ENCODE measurements at regions not wholly inside any gene's neighbourhood (a gene's known extent, or its start where the extent isn't known, plus 50 kb on each side); places are given as distances from the start of the nearest gene placed in this dataset.

GRCh38 chr20:52775786-52776185 lies 196.4 kb upstream of the TSHZ2 start:
- no peak overlapping the region for H3K9ac ChIP-seq (ENCODE audit: low read length in 5 of 5)
- peaks cover 0 to 6% (median 0%) of the 10 kb centered on the region in 5 donors for H3K27me3 ChIP-seq (ENCODE audit: control insufficient read depth in 5 of 5, insufficient read depth in 4 of 5, low read length in 5 of 5)
- no peaks in the 10 kb centered on the region for H3K4me1 ChIP-seq (ENCODE audit: control insufficient read depth in 5 of 5, insufficient read depth in 5 of 5, low read length in 5 of 5)
- no peaks in the 10 kb centered on the region for H3K36me3 ChIP-seq (ENCODE audit: control insufficient read depth in 5 of 5, insufficient read depth in 5 of 5, low read length in 5 of 5)
- H3K4me3 ChIP-seq (ENCODE audit: low read depth in 1 of 5, low read length in 5 of 5) = no peak overlapping the region
- no peaks in the 10 kb centered on the region for H3K9me3 ChIP-seq (ENCODE audit: control insufficient read depth in 5 of 5, low read length in 5 of 5)
- H3K27ac ChIP-seq (ENCODE audit: low read depth, low read length) = no peak overlapping the region

- no peak overlapping the region for H3K27ac ChIP-seq (ENCODE audit: low read depth, low read length)
- no peaks in the 10 kb centered on the region for H3K36me3 ChIP-seq (ENCODE audit: control insufficient read depth in 5 of 5, insufficient read depth in 5 of 5, low read length in 5 of 5)
- H3K9ac ChIP-seq (ENCODE audit: low read length in 5 of 5) = no peak overlapping the region
- H3K4me3 ChIP-seq (ENCODE audit: low read depth in 1 of 5, low read length in 5 of 5) = no peak overlapping the region
- peaks cover 0 to 11% (median 4%) of the 10 kb centered on the region in 5 donors for H3K4me1 ChIP-seq (ENCODE audit: control insufficient read depth in 5 of 5, insufficient read depth in 5 of 5, low read length in 5 of 5)
- H3K27me3 ChIP-seq (ENCODE audit: control insufficient read depth in 5 of 5, insufficient read depth in 4 of 5, low read length in 5 of 5) = no peaks in the 10 kb centered on the region
- peaks cover 0 to 2% (median 0%) of the 10 kb centered on the region in 5 donors for H3K9me3 ChIP-seq (ENCODE audit: control insufficient read depth in 5 of 5, low read length in 5 of 5)
Measured at GRCh38 chr20:52768694-52769093, 203.5 kb upstream of the TSHZ2 start.

GRCh38 chr20:52766645-52767435 lies 205.3 kb upstream of the TSHZ2 start:
- H3K4me3 ChIP-seq (ENCODE audit: low read depth in 1 of 5, low read length in 5 of 5) = no peak overlapping the region
- H3K9ac ChIP-seq (ENCODE audit: low read length in 5 of 5) = no peak overlapping the region
- no peak overlapping the region for H3K27ac ChIP-seq (ENCODE audit: low read depth, low read length)

GRCh38 chr20:52763321-52763853 lies 208.8 kb upstream of the TSHZ2 start:
- peaks cover 0 to 5% (median 2%) of the 10 kb centered on the region in 5 donors for H3K9me3 ChIP-seq (ENCODE audit: control insufficient read depth in 5 of 5, low read length in 5 of 5)
- no peak overlapping the region for H3K9ac ChIP-seq (ENCODE audit: low read length in 5 of 5)
- no peaks in the 10 kb centered on the region for H3K36me3 ChIP-seq (ENCODE audit: control insufficient read depth in 5 of 5, insufficient read depth in 5 of 5, low read length in 5 of 5)
- no peak overlapping the region for H3K27ac ChIP-seq (ENCODE audit: low read depth, low read length)
- H3K27me3 ChIP-seq (ENCODE audit: control insufficient read depth in 5 of 5, insufficient read depth in 4 of 5, low read length in 5 of 5) = no peaks in the 10 kb centered on the region
- peaks cover 0 to 6% (median 4%) of the 10 kb centered on the region in 5 donors for H3K4me1 ChIP-seq (ENCODE audit: control insufficient read depth in 5 of 5, insufficient read depth in 5 of 5, low read length in 5 of 5)
- no peak overlapping the region for H3K4me3 ChIP-seq (ENCODE audit: low read depth in 1 of 5, low read length in 5 of 5)

More at GRCh38 chr20:52766645-52767435, 205.3 kb upstream of the TSHZ2 start:
- Histone ChIP-seq H3K9me3 (ENCODE audit: control insufficient read depth in 5 of 5, low read length in 5 of 5) (peaks cover 0 to 2% (median 0%) of the 10 kb centered on the region in 5 donors), H3K27me3 (ENCODE audit: control insufficient read depth in 5 of 5, insufficient read depth in 4 of 5, low read length in 5 of 5) (no peaks in the 10 kb centered on the region), H3K36me3 (ENCODE audit: control insufficient read depth in 5 of 5, insufficient read depth in 5 of 5, low read length in 5 of 5) (no peaks in the 10 kb centered on the region), H3K4me1 (ENCODE audit: control insufficient read depth in 5 of 5, insufficient read depth in 5 of 5, low read length in 5 of 5) (peaks cover 0 to 11% (median 4%) of the 10 kb centered on the region in 5 donors)

GRCh38 chr20:52761867-52762266 lies 210.3 kb upstream of the TSHZ2 start:
- no peak overlapping the region for H3K4me3 ChIP-seq (ENCODE audit: low read depth in 1 of 5, low read length in 5 of 5)
- no peak overlapping the region for H3K27ac ChIP-seq (ENCODE audit: low read depth, low read length)
- peaks cover 0 to 1% (median under 1%) of the 10 kb centered on the region in 5 donors for H3K4me1 ChIP-seq (ENCODE audit: control insufficient read depth in 5 of 5, insufficient read depth in 5 of 5, low read length in 5 of 5)
- no peak overlapping the region for H3K9ac ChIP-seq (ENCODE audit: low read length in 5 of 5)
- no peaks in the 10 kb centered on the region for H3K36me3 ChIP-seq (ENCODE audit: control insufficient read depth in 5 of 5, insufficient read depth in 5 of 5, low read length in 5 of 5)
- no peaks in the 10 kb centered on the region for H3K27me3 ChIP-seq (ENCODE audit: control insufficient read depth in 5 of 5, insufficient read depth in 4 of 5, low read length in 5 of 5)
- peaks cover 0 to 5% (median 2%) of the 10 kb centered on the region in 5 donors for H3K9me3 ChIP-seq (ENCODE audit: control insufficient read depth in 5 of 5, low read length in 5 of 5)

- H3K27me3 ChIP-seq (ENCODE audit: control insufficient read depth in 5 of 5, insufficient read depth in 4 of 5, low read length in 5 of 5) = no peaks in the 10 kb centered on the region
- H3K36me3 ChIP-seq (ENCODE audit: control insufficient read depth in 5 of 5, insufficient read depth in 5 of 5, low read length in 5 of 5) = no peaks in the 10 kb centered on the region
- H3K4me1 ChIP-seq (ENCODE audit: control insufficient read depth in 5 of 5, insufficient read depth in 5 of 5, low read length in 5 of 5) = no peaks in the 10 kb centered on the region
- H3K4me3 ChIP-seq (ENCODE audit: low read depth in 1 of 5, low read length in 5 of 5) = no peak overlapping the region
- H3K9me3 ChIP-seq (ENCODE audit: control insufficient read depth in 5 of 5, low read length in 5 of 5) = peaks cover 0 to 5% (median 2%) of the 10 kb centered on the region in 5 donors
- H3K9ac ChIP-seq (ENCODE audit: low read length in 5 of 5) = no peak overlapping the region
- no peak overlapping the region for H3K27ac ChIP-seq (ENCODE audit: low read depth, low read length)
Measured at GRCh38 chr20:52760791-52761190, 211.4 kb upstream of the TSHZ2 start.

- no peaks in the 10 kb centered on the region for H3K27me3 ChIP-seq (ENCODE audit: control insufficient read depth in 5 of 5, insufficient read depth in 4 of 5, low read length in 5 of 5)
- H3K4me1 ChIP-seq (ENCODE audit: control insufficient read depth in 5 of 5, insufficient read depth in 5 of 5, low read length in 5 of 5) = no peaks in the 10 kb centered on the region
- H3K36me3 ChIP-seq (ENCODE audit: control insufficient read depth in 5 of 5, insufficient read depth in 5 of 5, low read length in 5 of 5) = no peaks in the 10 kb centered on the region
- no peak overlapping the region for H3K27ac ChIP-seq (ENCODE audit: low read depth, low read length)
- peaks cover 0 to 9% (median 5%) of the 10 kb centered on the region in 5 donors for H3K9me3 ChIP-seq (ENCODE audit: control insufficient read depth in 5 of 5, low read length in 5 of 5)
- H3K9ac ChIP-seq (ENCODE audit: low read length in 5 of 5) = no peak overlapping the region
- no peak overlapping the region for H3K4me3 ChIP-seq (ENCODE audit: low read depth in 1 of 5, low read length in 5 of 5)
Measured at GRCh38 chr20:52757411-52757810, 214.7 kb upstream of the TSHZ2 start.

GRCh38 chr20:52755744-52756143 lies 216.4 kb upstream of the TSHZ2 start:
- Histone ChIP-seq H3K9me3 (ENCODE audit: control insufficient read depth in 5 of 5, low read length in 5 of 5) (peaks cover 0 to 6% (median 5%) of the 10 kb centered on the region in 5 donors), H3K36me3 (ENCODE audit: control insufficient read depth in 5 of 5, insufficient read depth in 5 of 5, low read length in 5 of 5) (no peaks in the 10 kb centered on the region), H3K27ac (ENCODE audit: low read depth, low read length) (no peak overlapping the region)

GRCh38 chr20:52754366-52754765 lies 217.8 kb upstream of the TSHZ2 start:
- Histone ChIP-seq H3K9ac (ENCODE audit: low read length in 5 of 5) (no peak overlapping the region), H3K27me3 (ENCODE audit: control insufficient read depth in 5 of 5, insufficient read depth in 4 of 5, low read length in 5 of 5) (no peaks in the 10 kb centered on the region), H3K27ac (ENCODE audit: low read depth, low read length) (no peak overlapping the region), H3K9me3 (ENCODE audit: control insufficient read depth in 5 of 5, low read length in 5 of 5) (peaks cover 0 to 5% (median 5%) of the 10 kb centered on the region in 5 donors), H3K4me1 (ENCODE audit: control insufficient read depth in 5 of 5, insufficient read depth in 5 of 5, low read length in 5 of 5) (no peaks in the 10 kb centered on the region), H3K4me3 (ENCODE audit: low read depth in 1 of 5, low read length in 5 of 5) (no peak overlapping the region), H3K36me3 (ENCODE audit: control insufficient read depth in 5 of 5, insufficient read depth in 5 of 5, low read length in 5 of 5) (no peaks in the 10 kb centered on the region)

More at GRCh38 chr20:52755744-52756143, 216.4 kb upstream of the TSHZ2 start:
- H3K27me3 ChIP-seq (ENCODE audit: control insufficient read depth in 5 of 5, insufficient read depth in 4 of 5, low read length in 5 of 5) = no peaks in the 10 kb centered on the region
- no peaks in the 10 kb centered on the region for H3K4me1 ChIP-seq (ENCODE audit: control insufficient read depth in 5 of 5, insufficient read depth in 5 of 5, low read length in 5 of 5)
- H3K4me3 ChIP-seq (ENCODE audit: low read depth in 1 of 5, low read length in 5 of 5) = no peak overlapping the region
- no peak overlapping the region for H3K9ac ChIP-seq (ENCODE audit: low read length in 5 of 5)

- no peak overlapping the region for H3K4me3 ChIP-seq (ENCODE audit: low read depth in 1 of 5, low read length in 5 of 5)
Measured at GRCh38 chr20:52752023-52752422, 220.1 kb upstream of the TSHZ2 start.

More at GRCh38 chr20:52752023-52752422, 220.1 kb upstream of the TSHZ2 start:
- no peaks in the 10 kb centered on the region for H3K36me3 ChIP-seq (ENCODE audit: control insufficient read depth in 5 of 5, insufficient read depth in 5 of 5, low read length in 5 of 5)
- H3K27me3 ChIP-seq (ENCODE audit: control insufficient read depth in 5 of 5, insufficient read depth in 4 of 5, low read length in 5 of 5) = no peaks in the 10 kb centered on the region
- peaks cover 0 to 13% (median 9%) of the 10 kb centered on the region in 5 donors for H3K4me1 ChIP-seq (ENCODE audit: control insufficient read depth in 5 of 5, insufficient read depth in 5 of 5, low read length in 5 of 5)
- H3K27ac ChIP-seq (ENCODE audit: low read depth, low read length) = no peak overlapping the region
- no peak overlapping the region for H3K9ac ChIP-seq (ENCODE audit: low read length in 5 of 5)
- H3K9me3 ChIP-seq (ENCODE audit: control insufficient read depth in 5 of 5, low read length in 5 of 5) = peaks cover 0 to 5% (median 5%) of the 10 kb centered on the region in 5 donors

Data from subcutaneous abdominal adipose tissue (tissue), 5 donors.